ENCODE measurements at regions not wholly inside any gene's neighbourhood (a gene's known extent, or its start where the extent isn't known, plus 50 kb on each side); places are given as distances from the start of the nearest gene placed in this dataset.

DNA sequence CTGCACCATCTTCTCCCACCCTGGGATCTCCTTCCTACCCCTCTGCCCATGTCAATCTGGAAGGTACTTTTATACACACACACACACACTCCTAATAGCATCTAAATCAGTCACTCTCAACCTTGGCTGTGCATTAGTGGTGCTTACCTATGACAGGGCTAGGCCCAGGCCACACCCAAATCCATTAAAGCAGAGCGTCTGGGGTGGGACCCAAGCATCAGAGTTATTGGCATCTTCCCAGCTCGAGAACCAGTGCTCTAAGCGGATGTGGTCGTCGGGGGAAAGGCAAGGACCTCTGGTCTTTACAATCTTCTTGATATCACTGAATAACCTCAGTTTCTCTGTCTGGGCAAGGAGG lies 194.6 kb downstream of the TRIM29 start:
- DNase-seq (ENCODE audit: low read depth, low spot score) = no peak
- Histone ChIP-seq H3K36me3 (ENCODE audit: control insufficient read depth in 2 of 2, insufficient read depth in 2 of 2, low read length in 1 of 2) (no peaks in the 10 kb centered on the region), H3K79me2 (ENCODE audit: control insufficient read depth, insufficient read depth, low read length) (no peaks in the 10 kb centered on the region), H3K9me3 (replicated peaks; ENCODE audit: control insufficient read depth, insufficient read depth, low read length) (no peaks in the 10 kb centered on the region), H4K20me1 (ENCODE audit: control insufficient read depth, insufficient read depth) (no peaks in the 10 kb centered on the region), H2AFZ (ENCODE audit: control insufficient read depth, low read depth, low read length) (no peak overlapping the region), H3K4me3 (no peak overlapping the region), H3K9ac (ENCODE audit: control insufficient read depth, insufficient read depth, low read length) (no peak overlapping the region), H3K4me1 (ENCODE audit: control insufficient read depth, insufficient read depth, low read length) (no peaks in the 10 kb centered on the region; the same call in 1 of the 2 replicates), H3K27ac (ENCODE audit: control insufficient read depth, insufficient read depth) (no peak overlapping the region), H3K27me3 (replicated peaks in 1 of 2; ENCODE audit: control insufficient read depth in 2 of 2, insufficient read depth in 2 of 2, low read length in 1 of 2) (peaks cover 0 to 2% of the 10 kb centered on the region in 2 experiments; a peak in 1 of 4 replicates), H3K4me2 (ENCODE audit: control insufficient read depth, insufficient read depth) (no peak overlapping the region)
- intact Hi-C loops (cut with micrococcal nuclease; ENCODE audit: unreplicated experiment) (no loop called here), in situ Hi-C loops (cut with MboI) (no loop called here)
- RAD21 ChIA-PET (ENCODE audit: unreplicated experiment) = no interaction called here
- SMC1A ChIA-PET (ENCODE audit: uncharacterized antibody, unreplicated experiment) = no interaction called here
- 23% methylated on average over 5 of the region's 5 CpGs for WGBS (ENCODE audit: insufficient coverage, insufficient replicate concordance, low lambda C conversion rate, missing lambda C conversion rate)
- no TSS peak for BruUV-seq (replicated peaks)
- POLR2A ChIA-PET = interaction anchor here (0.5 kb wide), 1 partner anchor 1098 kb away, joined by 4 read pairs; no protein-coding TSS in a partner anchor
- CTCF ChIA-PET = no interaction called here
- no peak for FAIRE-seq
- no peak for ATAC-seq
- no peak for TF ChIP-seq MYC (IDR thresholded peaks at IDR 0.05; ENCODE audit: insufficient read depth, insufficient read length, insufficient replicate concordance, low read length, severe bottlenecking)
- no peak for TF ChIP-seq FOXK2 (IDR thresholded peaks at IDR 0.05)
- no peak for TF ChIP-seq ASH2L (IDR thresholded peaks at IDR 0.05; ENCODE audit: borderline replicate concordance, low read depth)
- TF ChIP-seq IRF4 (IDR thresholded peaks at IDR 0.05; ENCODE audit: low read depth, low read length) = no peak
- TF ChIP-seq PAX5 (IDR thresholded peaks at IDR 0.05; ENCODE audit: borderline replicate concordance, low read depth, low read length) = no peak
- TF ChIP-seq, protein P1, sequence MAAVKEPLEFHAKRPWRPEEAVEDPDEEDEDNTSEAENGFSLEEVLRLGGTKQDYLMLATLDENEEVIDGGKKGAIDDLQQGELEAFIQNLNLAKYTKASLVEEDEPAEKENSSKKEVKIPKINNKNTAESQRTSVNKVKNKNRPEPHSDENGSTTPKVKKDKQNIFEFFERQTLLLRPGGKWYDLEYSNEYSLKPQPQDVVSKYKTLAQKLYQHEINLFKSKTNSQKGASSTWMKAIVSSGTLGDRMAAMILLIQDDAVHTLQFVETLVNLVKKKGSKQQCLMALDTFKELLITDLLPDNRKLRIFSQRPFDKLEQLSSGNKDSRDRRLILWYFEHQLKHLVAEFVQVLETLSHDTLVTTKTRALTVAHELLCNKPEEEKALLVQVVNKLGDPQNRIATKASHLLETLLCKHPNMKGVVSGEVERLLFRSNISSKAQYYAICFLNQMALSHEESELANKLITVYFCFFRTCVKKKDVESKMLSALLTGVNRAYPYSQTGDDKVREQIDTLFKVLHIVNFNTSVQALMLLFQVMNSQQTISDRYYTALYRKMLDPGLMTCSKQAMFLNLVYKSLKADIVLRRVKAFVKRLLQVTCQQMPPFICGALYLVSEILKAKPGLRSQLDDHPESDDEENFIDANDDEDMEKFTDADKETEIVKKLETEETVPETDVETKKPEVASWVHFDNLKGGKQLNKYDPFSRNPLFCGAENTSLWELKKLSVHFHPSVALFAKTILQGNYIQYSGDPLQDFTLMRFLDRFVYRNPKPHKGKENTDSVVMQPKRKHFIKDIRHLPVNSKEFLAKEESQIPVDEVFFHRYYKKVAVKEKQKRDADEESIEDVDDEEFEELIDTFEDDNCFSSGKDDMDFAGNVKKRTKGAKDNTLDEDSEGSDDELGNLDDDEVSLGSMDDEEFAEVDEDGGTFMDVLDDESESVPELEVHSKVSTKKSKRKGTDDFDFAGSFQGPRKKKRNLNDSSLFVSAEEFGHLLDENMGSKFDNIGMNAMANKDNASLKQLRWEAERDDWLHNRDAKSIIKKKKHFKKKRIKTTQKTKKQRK (IDR thresholded peaks at IDR 0.05; ENCODE audit: low read depth, low read length) = no peak
- TF ChIP-seq, protein P2, sequence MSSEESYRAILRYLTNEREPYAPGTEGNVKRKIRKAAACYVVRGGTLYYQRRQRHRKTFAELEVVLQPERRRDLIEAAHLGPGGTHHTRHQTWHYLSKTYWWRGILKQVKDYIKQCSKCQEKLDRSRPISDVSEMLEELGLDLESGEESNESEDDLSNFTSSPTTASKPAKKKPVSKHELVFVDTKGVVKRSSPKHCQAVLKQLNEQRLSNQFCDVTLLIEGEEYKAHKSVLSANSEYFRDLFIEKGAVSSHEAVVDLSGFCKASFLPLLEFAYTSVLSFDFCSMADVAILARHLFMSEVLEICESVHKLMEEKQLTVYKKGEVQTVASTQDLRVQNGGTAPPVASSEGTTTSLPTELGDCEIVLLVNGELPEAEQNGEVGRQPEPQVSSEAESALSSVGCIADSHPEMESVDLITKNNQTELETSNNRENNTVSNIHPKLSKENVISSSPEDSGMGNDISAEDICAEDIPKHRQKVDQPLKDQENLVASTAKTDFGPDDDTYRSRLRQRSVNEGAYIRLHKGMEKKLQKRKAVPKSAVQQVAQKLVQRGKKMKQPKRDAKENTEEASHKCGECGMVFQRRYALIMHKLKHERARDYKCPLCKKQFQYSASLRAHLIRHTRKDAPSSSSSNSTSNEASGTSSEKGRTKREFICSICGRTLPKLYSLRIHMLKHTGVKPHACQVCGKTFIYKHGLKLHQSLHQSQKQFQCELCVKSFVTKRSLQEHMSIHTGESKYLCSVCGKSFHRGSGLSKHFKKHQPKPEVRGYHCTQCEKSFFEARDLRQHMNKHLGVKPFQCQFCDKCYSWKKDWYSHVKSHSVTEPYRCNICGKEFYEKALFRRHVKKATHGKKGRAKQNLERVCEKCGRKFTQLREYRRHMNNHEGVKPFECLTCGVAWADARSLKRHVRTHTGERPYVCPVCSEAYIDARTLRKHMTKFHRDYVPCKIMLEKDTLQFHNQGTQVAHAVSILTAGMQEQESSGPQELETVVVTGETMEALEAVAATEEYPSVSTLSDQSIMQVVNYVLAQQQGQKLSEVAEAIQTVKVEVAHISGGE (CRISPR knock-in tag; IDR thresholded peaks at IDR 0.05) = no peak
- no peak for TF ChIP-seq MEF2B (IDR thresholded peaks at IDR 0.05; ENCODE audit: partially characterized antibody, poor library complexity, severe bottlenecking)
- TF ChIP-seq ZZZ3 (IDR thresholded peaks at IDR 0.05; ENCODE audit: control insufficient read depth, insufficient read length, low read depth) = no peak
- TF ChIP-seq RELA (IDR thresholded peaks at IDR 0.05; ENCODE audit: borderline replicate concordance, partially characterized antibody) = no peak
- no peak for TF ChIP-seq FOXM1 (IDR thresholded peaks at IDR 0.05; ENCODE audit: low read depth, low read length)
- no peak for TF ChIP-seq CBX5 (IDR thresholded peaks at IDR 0.05; ENCODE audit: low read depth)
- TF ChIP-seq, protein P3, sequence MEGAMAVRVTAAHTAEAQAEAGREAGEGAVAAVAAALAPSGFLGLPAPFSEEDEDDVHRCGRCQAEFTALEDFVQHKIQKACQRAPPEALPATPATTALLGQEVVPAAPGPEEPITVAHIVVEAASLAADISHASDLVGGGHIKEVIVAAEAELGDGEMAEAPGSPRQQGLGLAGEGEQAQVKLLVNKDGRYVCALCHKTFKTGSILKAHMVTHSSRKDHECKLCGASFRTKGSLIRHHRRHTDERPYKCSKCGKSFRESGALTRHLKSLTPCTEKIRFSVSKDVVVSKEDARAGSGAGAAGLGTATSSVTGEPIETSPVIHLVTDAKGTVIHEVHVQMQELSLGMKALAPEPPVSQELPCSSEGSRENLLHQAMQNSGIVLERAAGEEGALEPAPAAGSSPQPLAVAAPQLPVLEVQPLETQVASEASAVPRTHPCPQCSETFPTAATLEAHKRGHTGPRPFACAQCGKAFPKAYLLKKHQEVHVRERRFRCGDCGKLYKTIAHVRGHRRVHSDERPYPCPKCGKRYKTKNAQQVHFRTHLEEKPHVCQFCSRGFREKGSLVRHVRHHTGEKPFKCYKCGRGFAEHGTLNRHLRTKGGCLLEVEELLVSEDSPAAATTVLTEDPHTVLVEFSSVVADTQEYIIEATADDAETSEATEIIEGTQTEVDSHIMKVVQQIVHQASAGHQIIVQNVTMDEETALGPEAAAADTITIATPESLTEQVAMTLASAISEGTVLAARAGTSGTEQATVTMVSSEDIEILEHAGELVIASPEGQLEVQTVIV (IDR thresholded peaks at IDR 0.05; ENCODE audit: borderline replicate concordance, partially characterized antibody) = no peak
- no peak for TF ChIP-seq EZH2 (IDR thresholded peaks at IDR 0.05; ENCODE audit: borderline replicate concordance, control insufficient read depth, low read depth, low read length)
